HepG2 (cell line): ENCODE measurements at regions not wholly inside any gene's neighbourhood (a gene's known extent, or its start where the extent isn't known, plus 50 kb on each side); places are given as distances from the start of the nearest gene placed in this dataset.

Experiments used
- DPF2 ChIP-seq: sonication (generic); formaldehyde crosslinking; IDR thresholded peaks from 2 replicates; pipeline ENCODE4 v1.4.0; 2020; ENCODE audit warnings: mild to moderate bottlenecking, low read depth, missing genetic modification reagents, borderline replicate concordance
- ERF ChIP-seq: IDR thresholded peaks from 2 replicates; pipeline ENCODE4 v1.6.1; 2018; ENCODE audit warnings: missing biosample characterization, missing genetic modification reagents
- FOSL2 ChIP-seq: sonication (generic); formaldehyde crosslinking; IDR thresholded peaks from 2 replicates; pipeline ENCODE4 v1.4.0; 2020; ENCODE audit warnings: missing genetic modification reagents
- IKZF1 ChIP-seq: fragments of 450-650 bp; IDR thresholded peaks from 2 replicates; pipeline ENCODE4 v1.7.1; 2016
- IRF2 ChIP-seq: IDR thresholded peaks from 2 replicates; pipeline ENCODE4 v1.6.1; 2018; ENCODE audit warnings: missing genetic modification reagents, missing compliant biosample characterization
- KDM1A ChIP-seq: IDR thresholded peaks from 2 replicates; pipeline ENCODE4 v1.6.1; 2016; ENCODE audit warnings: missing compliant biosample characterization
- KLF16 ChIP-seq, 2 experiments: sonication (generic) in 1 of 2; formaldehyde crosslinking in 1 of 2; IDR thresholded peaks; 2 replicates each; pipeline versions ENCODE4 v1.6.1 to v1.8.0; 2016 to 2023; ENCODE audit warnings: missing genetic modification reagents in 2 of 2, missing compliant biosample characterization in 1 of 2
- MZF1 ChIP-seq: sonication (generic); formaldehyde crosslinking; IDR thresholded peaks from 2 replicates; pipeline ENCODE4 v1.8.1; 2023; ENCODE audit warnings: mild to moderate bottlenecking, missing genetic modification reagents, borderline replicate concordance
- STAG1 ChIP-seq: sonication (generic); formaldehyde crosslinking; IDR thresholded peaks from 2 replicates; pipeline ENCODE4 v1.4.0; 2020; ENCODE audit warnings: missing genetic modification reagents
- ZNF747 ChIP-seq: sonication (generic); formaldehyde crosslinking; IDR thresholded peaks from 2 replicates; pipeline ENCODE4 v1.8.1; 2023; ENCODE audit warnings: missing genetic modification reagents, mild to moderate bottlenecking, borderline replicate concordance
- ZNF878 ChIP-seq: sonication (generic); formaldehyde crosslinking; IDR thresholded peaks from 2 replicates; pipeline ENCODE4 v1.8.1; 2023; ENCODE audit warnings: mild to moderate bottlenecking, missing genetic modification reagents, moderate library complexity
- ZSCAN31 ChIP-seq: sonication (generic); formaldehyde crosslinking; IDR thresholded peaks from 2 replicates; pipeline ENCODE4 v1.5.0; 2020; ENCODE audit warnings: low read depth, mild to moderate bottlenecking, missing genetic modification reagents
- TF ChIP-seq, protein P1 (sequence below): IDR thresholded peaks from 2 replicates; pipeline ENCODE4 v1.6.1; 2016; ENCODE audit warnings: mild to moderate bottlenecking
- TF ChIP-seq, protein P2 (sequence below): sonication (generic); formaldehyde crosslinking; IDR thresholded peaks from 2 replicates; pipeline ENCODE4 v1.8.1; 2023; ENCODE audit warnings: mild to moderate bottlenecking, moderate library complexity, missing genetic modification reagents
- TF ChIP-seq, protein P3 (sequence below): IDR thresholded peaks from 2 replicates; pipeline ENCODE4 v1.6.1; 2016; ENCODE audit warnings: mild to moderate bottlenecking, missing biosample characterization, missing genetic modification reagents
- TF ChIP-seq, protein P4 (sequence below): sonication (generic); formaldehyde crosslinking; IDR thresholded peaks from 2 replicates; pipeline ENCODE4 v1.9.0; 2022; ENCODE audit warnings: missing genetic modification reagents, mild to moderate bottlenecking, borderline replicate concordance
- TF ChIP-seq, protein P5 (sequence below): sonication (generic); formaldehyde crosslinking; IDR thresholded peaks from 2 replicates; pipeline ENCODE4 v1.8.1; 2022; ENCODE audit warnings: mild to moderate bottlenecking, missing genetic modification reagents
- TF ChIP-seq, protein P6 (sequence below): sonication (generic); formaldehyde crosslinking; conservative IDR thresholded peaks from 2 replicates; pipeline ENCODE4 v1.4.0; 2020; ENCODE audit warnings: mild to moderate bottlenecking, missing genetic modification reagents, moderate library complexity

DNA sequence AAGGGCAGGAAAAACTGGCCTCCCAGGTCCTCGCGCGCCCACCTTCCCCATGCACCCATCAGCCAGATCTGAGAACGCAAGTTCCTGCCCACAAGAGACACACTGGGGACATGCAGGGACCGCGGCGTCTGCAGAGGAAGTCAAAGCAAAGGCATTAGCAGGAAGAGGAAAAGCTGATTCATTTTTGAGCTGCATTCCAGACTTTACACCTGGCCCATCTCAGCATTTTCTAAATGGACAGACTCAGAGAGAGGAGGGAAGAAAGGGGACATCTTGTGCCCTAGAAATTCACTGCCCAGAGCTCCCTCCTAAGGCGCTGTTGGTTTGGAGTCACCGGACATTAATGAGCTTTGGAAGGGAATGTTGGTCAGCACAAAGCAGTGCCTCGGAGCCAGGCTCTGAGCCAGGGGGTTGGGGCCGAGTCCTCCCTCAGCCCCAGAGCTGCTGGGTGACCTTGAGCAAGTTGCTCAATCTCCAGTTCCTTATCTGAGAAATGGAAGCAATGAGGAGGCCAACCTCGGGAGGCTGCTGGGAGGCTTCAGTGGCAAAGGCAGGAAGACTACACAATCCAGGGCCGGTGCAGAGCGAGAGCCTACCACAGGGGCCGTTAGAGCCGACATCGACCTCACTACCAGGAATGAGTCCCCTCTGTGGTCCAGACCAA is 150.5 kb upstream of the IQSEC1 start (continued):
- TF ChIP-seq, protein P1, sequence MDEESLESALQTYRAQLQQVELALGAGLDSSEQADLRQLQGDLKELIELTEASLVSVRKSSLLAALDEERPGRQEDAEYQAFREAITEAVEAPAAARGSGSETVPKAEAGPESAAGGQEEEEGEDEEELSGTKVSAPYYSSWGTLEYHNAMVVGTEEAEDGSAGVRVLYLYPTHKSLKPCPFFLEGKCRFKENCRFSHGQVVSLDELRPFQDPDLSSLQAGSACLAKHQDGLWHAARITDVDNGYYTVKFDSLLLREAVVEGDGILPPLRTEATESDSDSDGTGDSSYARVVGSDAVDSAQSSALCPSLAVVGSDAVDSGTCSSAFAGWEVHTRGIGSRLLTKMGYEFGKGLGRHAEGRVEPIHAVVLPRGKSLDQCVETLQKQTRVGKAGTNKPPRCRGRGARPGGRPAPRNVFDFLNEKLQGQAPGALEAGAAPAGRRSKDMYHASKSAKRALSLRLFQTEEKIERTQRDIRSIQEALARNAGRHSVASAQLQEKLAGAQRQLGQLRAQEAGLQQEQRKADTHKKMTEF (CRISPR knock-in tag): peak; percentile 52; the same call in 1 of the 2 replicates
- TF ChIP-seq ZNF747 (CRISPR knock-in tag) (peak; percentile 55; the same call in 1 of the 2 replicates), ZSCAN31 (peak; percentile 61; the same call in 1 of the 2 replicates), DPF2 (peak; percentile 53; the same call in 1 of the 2 replicates), ZNF878 (no peak), IRF2 (CRISPR knock-in tag) (0 out of 2 replicates have a peak, but pooled peaks have one; percentile 33), FOSL2 (CRISPR knock-in tag) (peak; percentile 51; the same call in 1 of the 2 replicates), KDM1A (CRISPR knock-in tag) (peak; percentile 82; the same call in 1 of the 2 replicates), IKZF1 (no peak), STAG1 (CRISPR knock-in tag) (peak; percentile 32; the same call in 1 of the 2 replicates), MZF1 (CRISPR knock-in tag) (no peak), ERF (CRISPR knock-in tag) (peak; percentile 31; the same call in 1 of the 2 replicates), KLF16 (CRISPR knock-in tag; IDR thresholded peaks at IDR 0.05) (peak in 1 of 2 experiments; percentile 71; a peak in 2 of 4 replicates)
- TF ChIP-seq, protein P2, sequence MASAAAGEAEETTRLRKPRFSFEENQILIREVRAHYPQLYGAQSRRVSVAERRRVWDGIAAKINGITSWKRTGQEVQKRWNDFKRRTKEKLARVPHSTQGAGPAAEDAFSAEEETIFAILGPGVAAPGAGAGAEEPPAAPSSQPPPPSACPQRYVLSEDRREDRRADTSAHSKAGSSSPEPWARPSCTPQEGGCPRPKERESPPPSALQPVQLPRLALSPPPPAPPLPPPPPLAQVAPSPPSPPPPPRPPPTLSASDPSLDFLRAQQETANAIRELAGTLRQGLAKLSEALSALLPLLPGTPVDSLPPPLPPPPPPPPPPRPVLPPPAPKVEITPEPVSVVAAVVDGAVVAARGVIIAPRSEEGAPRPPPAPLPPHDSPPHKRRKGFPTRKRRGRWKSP (CRISPR knock-in tag): no peak
- TF ChIP-seq, protein P3, sequence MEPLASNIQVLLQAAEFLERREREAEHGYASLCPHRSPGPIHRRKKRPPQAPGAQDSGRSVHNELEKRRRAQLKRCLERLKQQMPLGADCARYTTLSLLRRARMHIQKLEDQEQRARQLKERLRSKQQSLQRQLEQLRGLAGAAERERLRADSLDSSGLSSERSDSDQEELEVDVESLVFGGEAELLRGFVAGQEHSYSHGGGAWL (CRISPR knock-in tag): no peak
- TF ChIP-seq, protein P4, sequence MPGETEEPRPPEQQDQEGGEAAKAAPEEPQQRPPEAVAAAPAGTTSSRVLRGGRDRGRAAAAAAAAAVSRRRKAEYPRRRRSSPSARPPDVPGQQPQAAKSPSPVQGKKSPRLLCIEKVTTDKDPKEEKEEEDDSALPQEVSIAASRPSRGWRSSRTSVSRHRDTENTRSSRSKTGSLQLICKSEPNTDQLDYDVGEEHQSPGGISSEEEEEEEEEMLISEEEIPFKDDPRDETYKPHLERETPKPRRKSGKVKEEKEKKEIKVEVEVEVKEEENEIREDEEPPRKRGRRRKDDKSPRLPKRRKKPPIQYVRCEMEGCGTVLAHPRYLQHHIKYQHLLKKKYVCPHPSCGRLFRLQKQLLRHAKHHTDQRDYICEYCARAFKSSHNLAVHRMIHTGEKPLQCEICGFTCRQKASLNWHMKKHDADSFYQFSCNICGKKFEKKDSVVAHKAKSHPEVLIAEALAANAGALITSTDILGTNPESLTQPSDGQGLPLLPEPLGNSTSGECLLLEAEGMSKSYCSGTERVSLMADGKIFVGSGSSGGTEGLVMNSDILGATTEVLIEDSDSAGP (CRISPR knock-in tag): peak; percentile 63; the same call in 1 of the 2 replicates
- TF ChIP-seq, protein P5, sequence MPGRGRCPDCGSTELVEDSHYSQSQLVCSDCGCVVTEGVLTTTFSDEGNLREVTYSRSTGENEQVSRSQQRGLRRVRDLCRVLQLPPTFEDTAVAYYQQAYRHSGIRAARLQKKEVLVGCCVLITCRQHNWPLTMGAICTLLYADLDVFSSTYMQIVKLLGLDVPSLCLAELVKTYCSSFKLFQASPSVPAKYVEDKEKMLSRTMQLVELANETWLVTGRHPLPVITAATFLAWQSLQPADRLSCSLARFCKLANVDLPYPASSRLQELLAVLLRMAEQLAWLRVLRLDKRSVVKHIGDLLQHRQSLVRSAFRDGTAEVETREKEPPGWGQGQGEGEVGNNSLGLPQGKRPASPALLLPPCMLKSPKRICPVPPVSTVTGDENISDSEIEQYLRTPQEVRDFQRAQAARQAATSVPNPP (CRISPR knock-in tag): no peak
- TF ChIP-seq, protein P6, sequence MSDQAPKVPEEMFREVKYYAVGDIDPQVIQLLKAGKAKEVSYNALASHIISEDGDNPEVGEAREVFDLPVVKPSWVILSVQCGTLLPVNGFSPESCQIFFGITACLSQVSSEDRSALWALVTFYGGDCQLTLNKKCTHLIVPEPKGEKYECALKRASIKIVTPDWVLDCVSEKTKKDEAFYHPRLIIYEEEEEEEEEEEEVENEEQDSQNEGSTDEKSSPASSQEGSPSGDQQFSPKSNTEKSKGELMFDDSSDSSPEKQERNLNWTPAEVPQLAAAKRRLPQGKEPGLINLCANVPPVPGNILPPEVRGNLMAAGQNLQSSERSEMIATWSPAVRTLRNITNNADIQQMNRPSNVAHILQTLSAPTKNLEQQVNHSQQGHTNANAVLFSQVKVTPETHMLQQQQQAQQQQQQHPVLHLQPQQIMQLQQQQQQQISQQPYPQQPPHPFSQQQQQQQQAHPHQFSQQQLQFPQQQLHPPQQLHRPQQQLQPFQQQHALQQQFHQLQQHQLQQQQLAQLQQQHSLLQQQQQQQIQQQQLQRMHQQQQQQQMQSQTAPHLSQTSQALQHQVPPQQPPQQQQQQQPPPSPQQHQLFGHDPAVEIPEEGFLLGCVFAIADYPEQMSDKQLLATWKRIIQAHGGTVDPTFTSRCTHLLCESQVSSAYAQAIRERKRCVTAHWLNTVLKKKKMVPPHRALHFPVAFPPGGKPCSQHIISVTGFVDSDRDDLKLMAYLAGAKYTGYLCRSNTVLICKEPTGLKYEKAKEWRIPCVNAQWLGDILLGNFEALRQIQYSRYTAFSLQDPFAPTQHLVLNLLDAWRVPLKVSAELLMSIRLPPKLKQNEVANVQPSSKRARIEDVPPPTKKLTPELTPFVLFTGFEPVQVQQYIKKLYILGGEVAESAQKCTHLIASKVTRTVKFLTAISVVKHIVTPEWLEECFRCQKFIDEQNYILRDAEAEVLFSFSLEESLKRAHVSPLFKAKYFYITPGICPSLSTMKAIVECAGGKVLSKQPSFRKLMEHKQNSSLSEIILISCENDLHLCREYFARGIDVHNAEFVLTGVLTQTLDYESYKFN (CRISPR knock-in tag): peak; percentile 72
